ENCODE measurements at regions not wholly inside any gene's neighbourhood (a gene's known extent, or its start where the extent isn't known, plus 50 kb on each side); places are given as distances from the start of the nearest gene placed in this dataset.

DNA sequence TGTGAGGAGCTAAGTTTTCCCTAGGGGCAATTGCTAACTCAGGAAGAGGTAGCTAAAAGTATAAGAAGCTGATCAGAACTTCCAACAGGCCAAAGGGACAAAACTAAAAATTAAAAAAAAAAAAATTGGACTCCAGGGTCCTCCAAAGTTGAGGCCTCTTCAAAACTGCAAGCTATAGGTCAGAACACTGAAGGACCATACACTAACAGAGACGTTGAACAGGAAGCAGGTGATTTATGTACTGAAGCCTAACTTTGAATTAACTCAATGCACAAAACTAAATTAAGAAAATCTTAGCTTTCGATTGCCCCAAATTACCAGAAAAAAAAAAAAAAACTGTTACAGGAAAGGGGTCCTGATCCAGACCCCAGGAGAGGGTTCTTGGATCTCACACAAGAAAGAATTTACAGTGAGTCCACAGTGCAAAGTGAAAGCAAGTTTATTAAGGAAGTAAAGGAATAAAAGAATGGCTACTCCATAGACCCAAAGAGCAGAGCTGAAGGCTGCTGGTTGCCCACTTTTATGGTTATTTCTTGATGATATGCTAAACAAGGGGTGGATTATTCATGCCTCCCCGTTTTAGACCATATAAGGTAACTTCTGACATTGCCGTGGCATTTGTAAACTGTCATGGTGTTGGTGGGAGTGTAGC, 442.8 kb upstream of the NECTIN3 start:
- no peak for ATAC-seq
- no peak overlapping the region for H3K4me2 ChIP-seq (ENCODE audit: low read length)
- no peaks in the 10 kb centered on the region for H3K36me3 ChIP-seq (ENCODE audit: low read depth, low read length)
- ChIA-PET CTCF (interaction anchor here (0.7 kb wide), 1 partner anchor 12 kb away, joined by 4 read pairs; no protein-coding TSS in a partner anchor), POLR2A (ENCODE audit: unreplicated experiment) (no interaction called here)
- H3K27me3 ChIP-seq (ENCODE audit: low read length): no peaks in the 10 kb centered on the region
- H3K9me2 ChIP-seq (replicated peaks; ENCODE audit: low read length): no peaks in the 10 kb centered on the region
- intact Hi-C loops (cut with micrococcal nuclease): no loop called here
- no peak overlapping the region for H3K27ac ChIP-seq (ENCODE audit: low read length)
- TF ChIP-seq EZH2phosphoT487 (IDR thresholded peaks at IDR 0.05; ENCODE audit: borderline replicate concordance, low read length) (no peak), EZH2 (IDR thresholded peaks at IDR 0.05; ENCODE audit: low read length, unreplicated experiment) (no peak)
- TF ChIP-seq, protein P1, sequence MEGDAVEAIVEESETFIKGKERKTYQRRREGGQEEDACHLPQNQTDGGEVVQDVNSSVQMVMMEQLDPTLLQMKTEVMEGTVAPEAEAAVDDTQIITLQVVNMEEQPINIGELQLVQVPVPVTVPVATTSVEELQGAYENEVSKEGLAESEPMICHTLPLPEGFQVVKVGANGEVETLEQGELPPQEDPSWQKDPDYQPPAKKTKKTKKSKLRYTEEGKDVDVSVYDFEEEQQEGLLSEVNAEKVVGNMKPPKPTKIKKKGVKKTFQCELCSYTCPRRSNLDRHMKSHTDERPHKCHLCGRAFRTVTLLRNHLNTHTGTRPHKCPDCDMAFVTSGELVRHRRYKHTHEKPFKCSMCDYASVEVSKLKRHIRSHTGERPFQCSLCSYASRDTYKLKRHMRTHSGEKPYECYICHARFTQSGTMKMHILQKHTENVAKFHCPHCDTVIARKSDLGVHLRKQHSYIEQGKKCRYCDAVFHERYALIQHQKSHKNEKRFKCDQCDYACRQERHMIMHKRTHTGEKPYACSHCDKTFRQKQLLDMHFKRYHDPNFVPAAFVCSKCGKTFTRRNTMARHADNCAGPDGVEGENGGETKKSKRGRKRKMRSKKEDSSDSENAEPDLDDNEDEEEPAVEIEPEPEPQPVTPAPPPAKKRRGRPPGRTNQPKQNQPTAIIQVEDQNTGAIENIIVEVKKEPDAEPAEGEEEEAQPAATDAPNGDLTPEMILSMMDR (conservative IDR thresholded peaks at IDR 0.05; ENCODE audit: low read depth, low read length): no peak
- no peaks in the 10 kb centered on the region for H3K79me2 ChIP-seq (ENCODE audit: low read length)
- no peaks in the 10 kb centered on the region for H4K20me1 ChIP-seq (ENCODE audit: low read length)
- H3K4me3 ChIP-seq (ENCODE audit: low read length): no peak overlapping the region
- no peak overlapping the region for H3K9ac ChIP-seq (ENCODE audit: low read length)
- H3F3A ChIP-seq (ENCODE audit: low read length, unreplicated experiment): no peaks in the 10 kb centered on the region
- no peak for DNase-seq
- H3K9me3 ChIP-seq (ENCODE audit: low read length): no peaks in the 10 kb centered on the region
- no peaks in the 10 kb centered on the region for H3K4me1 ChIP-seq (ENCODE audit: insufficient read depth, low read length)
- no TSS peak for BruUV-seq (replicated peaks)
- no peak overlapping the region for H2AFZ ChIP-seq (ENCODE audit: low read length)

DNA sequence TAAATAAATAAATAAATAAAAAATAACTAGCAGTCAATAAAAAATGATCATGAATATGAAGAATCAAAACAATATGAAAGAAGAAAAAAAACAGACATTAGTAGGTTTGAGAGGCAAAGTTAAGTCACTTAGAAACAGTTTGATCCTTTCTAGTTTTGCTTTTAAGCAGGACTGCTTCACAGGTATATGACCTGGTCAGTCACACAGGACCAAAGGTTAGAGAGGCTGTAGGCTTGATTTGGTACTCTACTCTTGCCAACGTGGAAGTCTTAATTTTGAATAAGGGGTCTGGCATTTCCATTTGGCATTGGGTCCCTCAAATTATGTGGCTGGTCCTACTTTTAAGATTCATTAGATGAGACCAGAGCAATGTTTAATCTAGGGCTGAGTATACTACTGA, 441.7 kb upstream of the NECTIN3 start:
- ChIA-PET CTCF (no interaction called here), POLR2A (ENCODE audit: unreplicated experiment) (no interaction called here)
- no peak overlapping the region for H3K4me2 ChIP-seq (ENCODE audit: low read length)
- intact Hi-C loops (cut with micrococcal nuclease): no loop called here
- H3K79me2 ChIP-seq (ENCODE audit: low read length): no peaks in the 10 kb centered on the region
- ATAC-seq (no peak), DNase-seq (no peak)
- TF ChIP-seq EZH2phosphoT487 (IDR thresholded peaks at IDR 0.05; ENCODE audit: borderline replicate concordance, low read length) (no peak), EZH2 (IDR thresholded peaks at IDR 0.05; ENCODE audit: low read length, unreplicated experiment) (no peak)
- TF ChIP-seq, protein P1 (conservative IDR thresholded peaks at IDR 0.05; ENCODE audit: low read depth, low read length): no peak
- H3K9ac ChIP-seq (ENCODE audit: low read length): no peak overlapping the region
- no peaks in the 10 kb centered on the region for H3K4me1 ChIP-seq (ENCODE audit: insufficient read depth, low read length)
- no peaks in the 10 kb centered on the region for H3K36me3 ChIP-seq (ENCODE audit: low read depth, low read length)
- BruUV-seq (replicated peaks): no TSS peak
- no peak overlapping the region for H2AFZ ChIP-seq (ENCODE audit: low read length)
- no peak overlapping the region for H3K4me3 ChIP-seq (ENCODE audit: low read length)
- H4K20me1 ChIP-seq (ENCODE audit: low read length): no peaks in the 10 kb centered on the region
- H3K27ac ChIP-seq (ENCODE audit: low read length): no peak overlapping the region
- H3K9me2 ChIP-seq (replicated peaks; ENCODE audit: low read length): no peaks in the 10 kb centered on the region
- H3K9me3 ChIP-seq (ENCODE audit: low read length): no peaks in the 10 kb centered on the region
- H3K27me3 ChIP-seq (ENCODE audit: low read length): no peaks in the 10 kb centered on the region
- no peaks in the 10 kb centered on the region for H3F3A ChIP-seq (ENCODE audit: low read length, unreplicated experiment)

DNA sequence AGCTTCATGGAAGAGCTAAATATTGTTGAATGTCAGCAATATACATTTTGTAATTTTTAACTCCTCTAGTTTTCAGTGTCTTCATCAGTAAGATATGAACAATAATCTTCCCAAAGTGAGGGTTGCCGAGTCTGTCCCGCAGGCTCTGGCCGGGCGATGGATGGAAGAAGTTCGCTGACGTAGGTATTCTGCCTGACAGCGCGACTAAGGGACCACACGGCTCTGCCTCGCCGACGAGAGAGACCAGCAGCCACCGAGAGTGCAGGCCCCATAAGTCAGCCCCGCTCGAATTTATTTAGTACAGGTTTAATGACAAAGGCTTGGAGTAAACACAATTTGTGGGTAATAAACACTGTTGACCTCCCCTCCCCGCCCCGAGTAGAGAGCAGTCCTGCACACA, 427.4 kb upstream of the NECTIN3 start:
- Histone ChIP-seq H4K20me1 (ENCODE audit: low read length) (no peaks in the 10 kb centered on the region), H3K9me2 (replicated peaks; ENCODE audit: low read length) (no peaks in the 10 kb centered on the region), H2AFZ (ENCODE audit: low read length) (no peak overlapping the region), H3K4me2 (ENCODE audit: low read length) (no peak overlapping the region), H3K9ac (ENCODE audit: low read length) (no peak overlapping the region), H3K36me3 (ENCODE audit: low read depth, low read length) (no peaks in the 10 kb centered on the region), H3K4me3 (ENCODE audit: low read length) (no peak overlapping the region), H3K9me3 (ENCODE audit: low read length) (no peaks in the 10 kb centered on the region), H3K27ac (ENCODE audit: low read length) (no peak overlapping the region), H3K4me1 (ENCODE audit: insufficient read depth, low read length) (no peaks in the 10 kb centered on the region), H3K27me3 (ENCODE audit: low read length) (no peaks in the 10 kb centered on the region), H3K79me2 (ENCODE audit: low read length) (no peaks in the 10 kb centered on the region), H3F3A (ENCODE audit: low read length, unreplicated experiment) (no peaks in the 10 kb centered on the region)
- BruUV-seq (replicated peaks): no TSS peak
- intact Hi-C loops (cut with micrococcal nuclease): no loop called here
- ATAC-seq (no peak), DNase-seq (no peak)
- ChIA-PET POLR2A (ENCODE audit: unreplicated experiment) (no interaction called here), CTCF (no interaction called here)
- TF ChIP-seq, protein P1 (conservative IDR thresholded peaks at IDR 0.05; ENCODE audit: low read depth, low read length): no peak
- no peak for TF ChIP-seq EZH2phosphoT487 (IDR thresholded peaks at IDR 0.05; ENCODE audit: borderline replicate concordance, low read length)
- TF ChIP-seq EZH2 (IDR thresholded peaks at IDR 0.05; ENCODE audit: low read length, unreplicated experiment): no peak

All from PC-3 (cell line).